Endothelial cell of umbilical vein (primary cell): ENCODE measurements at regions not wholly inside any gene's neighbourhood (a gene's known extent, or its start where the extent isn't known, plus 50 kb on each side); places are given as distances from the start of the nearest gene placed in this dataset.

Experiments
- BruUV-seq: library from RNA; stranded (reverse); fragments of 400-500 nt; replicated peaks from 2 replicates; lab custom pipeline; 2021; lab: Mats Ljungman, UMichigan
- CTCF ChIA-PET: fragments of 300-600, 350-600 bp; sonication (Branson Sonifier 250); formaldehyde crosslinking; loops from one replicate; lab custom pipeline; 2021; ENCODE audit warnings: antibody characterized with exemption, inconsistent platforms; lab: Charles Lee
- POLR2A ChIA-PET: fragments of 300-600, 350-600 bp; sonication (Branson Sonifier 250); formaldehyde crosslinking; loops from one replicate; lab custom pipeline; 2021; ENCODE audit warnings: antibody characterized with exemption, inconsistent platforms; lab: Charles Lee
- DNase-seq: peaks from one replicate; pipeline ENCODE4 v3.0.0-alpha.2; 2011; ENCODE audit warnings: low read depth, low spot score
- FAIRE-seq: peaks from 2 replicates; lab custom pipeline; 2011; peaks lifted over from hg19 to GRCh38; lab: Jason Lieb, UNC
- H2AFZ ChIP-seq: 2 replicates; pipeline ENCODE4 v1.6.0; 2012; ENCODE audit warnings: low read depth, low read length, control low read depth, inconsistent platforms
- H3K27ac ChIP-seq: 2 replicates; pipeline ENCODE4 v1.5.1; 2011; ENCODE audit warnings: low read depth, mild to moderate bottlenecking, control low read depth, low read length, moderate library complexity; ENCODE audit not compliant: insufficient read depth
- H3K27me3 ChIP-seq, 2 experiments: 2 replicates each; pipeline versions ENCODE4 v1.6.0 to v1.6.1; 2011; ENCODE audit warnings: low read length in 2 of 2, mixed read lengths in 1 of 2; ENCODE audit not compliant: control insufficient read depth in 2 of 2, insufficient read depth in 2 of 2
- H3K36me3 ChIP-seq, 2 experiments: 2 replicates in 1 of 2; 3 replicates in 1 of 2; pipeline ENCODE4 v1.5.1; 2011; ENCODE audit warnings: low read length in 2 of 2, mild to moderate bottlenecking in 1 of 2, moderate library complexity in 1 of 2; ENCODE audit not compliant: control insufficient read depth in 2 of 2, insufficient read depth in 2 of 2; ENCODE audit errors: extremely low read depth in 1 of 2
- H3K4me1 ChIP-seq: 3 replicates; pipeline ENCODE4 v1.5.1; 2011; ENCODE audit warnings: mild to moderate bottlenecking, low read length; ENCODE audit not compliant: control insufficient read depth, insufficient read depth; ENCODE audit errors: extremely low read depth
- H3K4me2 ChIP-seq: 2 replicates; pipeline ENCODE4 v1.6.1; 2011; ENCODE audit warnings: low read length, control low read depth, mixed read lengths; ENCODE audit not compliant: insufficient read depth
- H3K4me3 ChIP-seq, 3 experiments: fragments of 200-600 bp in 1 of 3; sonication (generic), shearing (Covaris generic) in 1 of 3; replicated peaks in 1 of 3; 2 replicates each; pipeline ENCODE4 v1.5.1; 2011 to 2016; ENCODE audit warnings: control low read depth in 3 of 3, low read length in 3 of 3, mild to moderate bottlenecking in 2 of 3, inconsistent platforms in 1 of 3, low read depth in 1 of 3, moderate library complexity in 1 of 3; ENCODE audit not compliant: insufficient read depth in 1 of 3
- H3K79me2 ChIP-seq: 2 replicates; pipeline ENCODE4 v1.6.0; 2012; ENCODE audit warnings: low read length, inconsistent platforms; ENCODE audit not compliant: control insufficient read depth, insufficient read depth
- H3K9ac ChIP-seq: replicated peaks from 2 replicates; pipeline ENCODE3; 2011; ENCODE audit warnings: low read length, control low read depth; ENCODE audit not compliant: insufficient read depth; ENCODE audit errors: extremely low read depth
- H3K9me1 ChIP-seq: replicated peaks from 3 replicates; pipeline ENCODE4 v1.6.0; 2011; ENCODE audit warnings: mild to moderate bottlenecking, low read length; ENCODE audit not compliant: control insufficient read depth, insufficient read depth; ENCODE audit errors: extremely low read depth
- H3K9me3 ChIP-seq: replicated peaks from 2 replicates; pipeline ENCODE4 v1.5.1; 2012; ENCODE audit warnings: low read length, inconsistent platforms; ENCODE audit not compliant: control insufficient read depth, insufficient read depth
- H4K20me1 ChIP-seq: replicated peaks from 2 replicates; pipeline ENCODE3; 2011; ENCODE audit warnings: mild to moderate bottlenecking, low read length; ENCODE audit not compliant: control insufficient read depth, insufficient read depth; ENCODE audit errors: extremely low read depth
- CTCF ChIP-seq, 2 donors: IDR thresholded peaks; 1 replicate in 1 of 2; 2 replicates in 1 of 2; pipeline ENCODE4 v1.5.1; 2011; ENCODE audit warnings: low read length in 2 of 2, mild to moderate bottlenecking in 2 of 2, moderate library complexity in 2 of 2, control low read depth in 1 of 2, inconsistent platforms in 1 of 2, low read depth in 1 of 2; ENCODE audit not compliant: insufficient read depth in 1 of 2; ENCODE audit errors: extremely low read depth in 1 of 2
- EZH2 ChIP-seq: IDR thresholded peaks from 2 replicates; pipeline ENCODE4 v1.6.1; 2012; ENCODE audit warnings: borderline replicate concordance, low read depth, mild to moderate bottlenecking, moderate library complexity, low read length, inconsistent platforms; ENCODE audit not compliant: severe bottlenecking
- FOS ChIP-seq: IDR thresholded peaks from 2 replicates; pipeline ENCODE4 v1.6.1; 2011; ENCODE audit warnings: mild to moderate bottlenecking, low read length, moderate library complexity, borderline replicate concordance; ENCODE audit not compliant: insufficient read depth
- GATA2 ChIP-seq: IDR thresholded peaks from 2 replicates; pipeline ENCODE4 v1.7.0; 2011; ENCODE audit warnings: low read depth, mild to moderate bottlenecking, moderate library complexity, mixed read lengths, low read length; ENCODE audit not compliant: insufficient read length, insufficient read depth
- JUN ChIP-seq: IDR thresholded peaks from 2 replicates; pipeline ENCODE4 v1.6.1; 2011; ENCODE audit warnings: borderline replicate concordance, low read depth; ENCODE audit not compliant: insufficient read length, insufficient read depth
- MAX ChIP-seq: IDR thresholded peaks from 2 replicates; pipeline ENCODE4 v1.6.1; 2011; ENCODE audit not compliant: insufficient read depth, insufficient read length
- MYC ChIP-seq: IDR thresholded peaks from one replicate; pipeline ENCODE4 v1.6.1; 2011; ENCODE audit warnings: mild to moderate bottlenecking, low read depth, low read length
- POLR2A ChIP-seq: IDR thresholded peaks from 2 replicates; pipeline ENCODE4 v1.6.1; 2012; ENCODE audit warnings: low read depth, mild to moderate bottlenecking, control low read depth, low read length
- POLR2AphosphoS5 ChIP-seq: IDR thresholded peaks from 2 replicates; pipeline ENCODE4 v1.6.1; 2012; ENCODE audit warnings: low read depth, mild to moderate bottlenecking, control low read depth, low read length, moderate library complexity; ENCODE audit not compliant: insufficient read depth
- dilution Hi-C: fragments of 300-500 bp; cut with MboI; formaldehyde crosslinking; loops from one replicate; pipeline ENCODE4 v1.15.0; 2019; ENCODE audit warnings: low sequenced_read_pairs; ENCODE audit not compliant: extremely low pct_ligation_motif_present
- intact Hi-C: fragments of 100-400 bp; cut with micrococcal nuclease; formaldehyde crosslinking; loops from one replicate; pipeline ENCODE4 v1.10.0; 2022

- H3K4me2 ChIP-seq = no peak overlapping the region
These were observed 396.5 kb upstream of the PMFBP1 start for GRCh38 chr16:72568502-72568901.

More at GRCh38 chr16:72568502-72568901, 396.5 kb upstream of the PMFBP1 start:
- ChIA-PET POLR2A (no interaction called here), CTCF (no interaction called here)
- TF ChIP-seq CTCF (IDR thresholded peaks at IDR 0.05; ENCODE audit: extremely low read depth in 1 of 2, insufficient read depth in 1 of 2, low read depth in 1 of 2, low read length in 2 of 2) (no peak), POLR2A (no peak), FOS (no peak), MYC (no peak), MAX (no peak), EZH2 (no peak), JUN (no peak), GATA2 (no peak), POLR2AphosphoS5 (no peak)
- H3K27ac ChIP-seq = no peak overlapping the region
- FAIRE-seq (no peak), DNase-seq (peak; percentile 7)
- no peaks in the 10 kb centered on the region for H3K27me3 ChIP-seq
- H2AFZ ChIP-seq = no peak overlapping the region
- no TSS peak for BruUV-seq
- no peak overlapping the region for H3K4me3 ChIP-seq
- dilution Hi-C loops = no loop called here
- H3K79me2 ChIP-seq = no peaks in the 10 kb centered on the region
- intact Hi-C loops = no loop called here
- H3K4me1 ChIP-seq = no peaks in the 10 kb centered on the region
- no peaks in the 10 kb centered on the region for H3K36me3 ChIP-seq
- no peak overlapping the region for H3K9ac ChIP-seq
- no peaks in the 10 kb centered on the region for H3K9me1 ChIP-seq
- no peaks in the 10 kb centered on the region for H4K20me1 ChIP-seq
- no peaks in the 10 kb centered on the region for H3K9me3 ChIP-seq
